IMR-90 (cell line): ENCODE measurements at regions not wholly inside any gene's neighbourhood (a gene's known extent, or its start where the extent isn't known, plus 50 kb on each side); places are given as distances from the start of the nearest gene placed in this dataset.

Experiments
- ATAC-seq: fragments of 200-7000 bp; cut with Tn5 transposase; 2 replicates; pipeline ENCODE4 v1.9.1; 2020; ENCODE audit warnings: low read depth, mild to moderate bottlenecking, moderate library complexity
- BruUV-seq: library from RNA; stranded (reverse); fragments of 400-500 nt; replicated peaks from 2 replicates; lab custom pipeline; 2021; lab: Mats Ljungman, UMichigan
- CTCF ChIA-PET: fragments of 300-600 bp; formaldehyde crosslinking; extraction: SDS; loops from one replicate; lab custom pipeline; 2021; ENCODE audit warnings: antibody characterized with exemption; lab: Yijun Ruan, JAX
- POLR2A ChIA-PET: fragments of 300-600 bp; sonication (Branson Sonifier 250); formaldehyde crosslinking; loops from one replicate; lab custom pipeline; 2022; ENCODE audit warnings: antibody characterized with exemption; ENCODE audit not compliant: unreplicated experiment; lab: Charles Lee
- DNase-seq: peaks from one replicate; pipeline ENCODE4 v3.0.0; 2013
- H2AFZ ChIP-seq: replicated peaks from 2 replicates; pipeline ENCODE3; 2013; ENCODE audit warnings: low read length, mild to moderate bottlenecking; ENCODE audit not compliant: poor library complexity
- H2AK5ac ChIP-seq: 2 replicates; pipeline ENCODE4 v1.6.1; 2013; ENCODE audit warnings: low read depth, low read length, inconsistent platforms
- H2AK9ac ChIP-seq: replicated peaks from 2 replicates; pipeline ENCODE3; 2013; ENCODE audit warnings: mild to moderate bottlenecking, low read depth, low read length, moderate library complexity; ENCODE audit not compliant: poor library complexity
- H2BK120ac ChIP-seq: 2 replicates; pipeline ENCODE4 v1.6.1; 2013; ENCODE audit warnings: low read depth, low read length, inconsistent platforms
- H2BK15ac ChIP-seq: 3 replicates; pipeline ENCODE4 v1.6.1; 2013; ENCODE audit warnings: low read depth, low read length, inconsistent platforms
- H2BK20ac ChIP-seq: 2 replicates; pipeline ENCODE4 v1.6.1; 2013; ENCODE audit warnings: low read depth, mild to moderate bottlenecking, inconsistent platforms, low read length, moderate library complexity
- H2BK5ac ChIP-seq: 2 replicates; pipeline ENCODE4 v1.6.1; 2013; ENCODE audit warnings: mild to moderate bottlenecking, low read depth, low read length, inconsistent platforms; ENCODE audit not compliant: poor library complexity, severe bottlenecking
- H3K14ac ChIP-seq: replicated peaks from 2 replicates; pipeline ENCODE4 v1.6.1; 2013; ENCODE audit warnings: low read depth, low read length, inconsistent platforms
- H3K18ac ChIP-seq: 2 replicates; pipeline ENCODE4 v1.6.1; 2013; ENCODE audit warnings: low read depth, low read length, control low read depth
- H3K23ac ChIP-seq: 2 replicates; pipeline ENCODE4 v1.6.1; 2013; ENCODE audit warnings: low read depth, low read length, inconsistent platforms
- H3K27ac ChIP-seq: 2 replicates; pipeline ENCODE4 v1.5.1; 2013; ENCODE audit warnings: mild to moderate bottlenecking, control low read depth, low read length; ENCODE audit not compliant: insufficient read depth
- H3K27me3 ChIP-seq: 2 replicates; pipeline ENCODE4 v1.6.1; 2013; ENCODE audit warnings: low read length; ENCODE audit not compliant: control insufficient read depth, insufficient read depth
- H3K36me3 ChIP-seq: 2 replicates; pipeline ENCODE4 v1.6.1; 2013; ENCODE audit warnings: low read length, mixed read lengths; ENCODE audit not compliant: control insufficient read depth, insufficient read depth
- H3K4ac ChIP-seq: 2 replicates; pipeline ENCODE4 v1.6.1; 2013; ENCODE audit warnings: low read depth, low read length, inconsistent platforms
- H3K4me1 ChIP-seq: 2 replicates; pipeline ENCODE4 v1.6.1; 2013; ENCODE audit warnings: low read length, mixed read lengths; ENCODE audit not compliant: control insufficient read depth, insufficient read depth
- H3K4me2 ChIP-seq: 2 replicates; pipeline ENCODE4 v1.6.1; 2013; ENCODE audit warnings: low read depth, mild to moderate bottlenecking, control low read depth, low read length, moderate library complexity
- H3K4me3 ChIP-seq: 2 replicates; pipeline ENCODE4 v1.5.1; 2013; ENCODE audit warnings: low read depth, mild to moderate bottlenecking, control low read depth, low read length, moderate library complexity; ENCODE audit not compliant: insufficient read depth
- H3K56ac ChIP-seq: 2 replicates; pipeline ENCODE4 v1.6.1; 2013; ENCODE audit warnings: low read length, inconsistent platforms; ENCODE audit not compliant: insufficient read depth; ENCODE audit errors: extremely low read depth
- H3K79me1 ChIP-seq, 2 experiments: 2 replicates each; pipeline ENCODE4 v1.6.1; 2013; ENCODE audit warnings: low read length in 2 of 2, inconsistent platforms in 1 of 2, low read depth in 1 of 2
- H3K9ac ChIP-seq: 2 replicates; pipeline ENCODE4 v1.6.1; 2013; ENCODE audit warnings: low read depth, low read length, control low read depth
- H3K9me1 ChIP-seq: 2 replicates; pipeline ENCODE4 v1.6.1; 2013; ENCODE audit warnings: low read length, inconsistent platforms; ENCODE audit not compliant: insufficient read depth
- H3K9me3 ChIP-seq: 2 replicates; pipeline ENCODE4 v1.6.1; 2013; ENCODE audit warnings: low read length; ENCODE audit not compliant: control insufficient read depth, insufficient read depth
- H4K20me1 ChIP-seq: 2 replicates; pipeline ENCODE4 v1.6.1; 2013; ENCODE audit warnings: low read length, inconsistent platforms; ENCODE audit not compliant: insufficient read depth
- H4K5ac ChIP-seq: 2 replicates; pipeline ENCODE4 v1.6.1; 2013; ENCODE audit warnings: mild to moderate bottlenecking, low read depth, low read length, control low read depth
- H4K8ac ChIP-seq, 2 experiments: 2 replicates each; pipeline ENCODE4 v1.6.1; 2013; ENCODE audit warnings: low read depth in 2 of 2, low read length in 2 of 2, control low read depth in 1 of 2, inconsistent platforms in 1 of 2
- H4K91ac ChIP-seq: 2 replicates; pipeline ENCODE4 v1.6.1; 2013; ENCODE audit warnings: low read depth, low read length, inconsistent platforms; ENCODE audit not compliant: insufficient read depth
- BHLHE40 ChIP-seq: fragments of 150-350 bp; IDR thresholded peaks from 2 replicates; pipeline ENCODE4 v1.6.1; 2016; ENCODE audit warnings: mild to moderate bottlenecking, low read depth, low read length
- CEBPB ChIP-seq: IDR thresholded peaks from 2 replicates; pipeline ENCODE4 v1.6.1; 2012; ENCODE audit warnings: low read depth, low read length, improper control_type of control experiment
- CTCF ChIP-seq: conservative IDR thresholded peaks from 2 replicates; pipeline ENCODE4 v1.5.1; 2012; ENCODE audit warnings: mild to moderate bottlenecking, low read depth, low read length, improper control_type of control experiment
- ELK1 ChIP-seq: fragments of 150-350 bp; IDR thresholded peaks from 2 replicates; pipeline ENCODE4 v1.6.1; 2016; ENCODE audit warnings: low read depth, mild to moderate bottlenecking, low read length, moderate library complexity, borderline replicate concordance
- MAZ ChIP-seq: IDR thresholded peaks from 2 replicates; pipeline ENCODE4 v1.6.1; 2012; ENCODE audit warnings: low read depth, mild to moderate bottlenecking, low read length, improper control_type of control experiment, moderate library complexity, borderline replicate concordance
- POLR2A ChIP-seq: IDR thresholded peaks from 2 replicates; pipeline ENCODE4 v1.6.1; 2012; ENCODE audit warnings: mild to moderate bottlenecking, low read depth, low read length
- RAD21 ChIP-seq: IDR thresholded peaks from 2 replicates; pipeline ENCODE4 v1.6.1; 2012; ENCODE audit warnings: low read length, improper control_type of control experiment
- SMC3 ChIP-seq: fragments of 150-350 bp; IDR thresholded peaks from 2 replicates; pipeline ENCODE4 v1.6.1; 2016; ENCODE audit warnings: low read depth, mild to moderate bottlenecking, antibody characterized with exemption, low read length, moderate library complexity
- WGBS, 2 experiments: methylation state at CpG; one replicate each; pipeline versions ENCODE4 v1.1.5 to v1.1.7; 2013; ENCODE audit warnings: missing lambda C conversion rate in 2 of 2; ENCODE audit not compliant: insufficient read length in 1 of 2; ENCODE audit errors: extremely low coverage in 2 of 2; 5-methylcytosine and 5-hydroxymethylcytosine counted together
- dilution Hi-C: fragments of 300-500 bp; cut with HindIII; formaldehyde crosslinking; loops from one replicate; pipeline ENCODE4 v1.14.3; 2018; ENCODE audit warnings: low sequenced_read_pairs; ENCODE audit not compliant: unreplicated experiment
- in situ Hi-C: fragments of 300-500 bp; cut with MboI; formaldehyde crosslinking; loops from 3 replicates; pipeline ENCODE4 v1.14.3; 2019; ENCODE audit warnings: low sequenced_read_pairs, inconsistent platforms, mixed read lengths
- intact Hi-C: fragments of 100-400 bp; cut with micrococcal nuclease; formaldehyde crosslinking; loops from 2 replicates; pipeline ENCODE4 v1.10.0; 2022

GRCh38 chr9:115524453-115525059 lies 406.6 kb upstream of the TNC start:
- peak overlapping the region; percentile 56 for H2BK5ac ChIP-seq
- peak overlapping the region; percentile 66 for H2AFZ ChIP-seq
- H2BK20ac ChIP-seq: peak overlapping the region; percentile 96
- peak overlapping the region in 1 of 2 experiments; percentile 81; a peak in 2 of 4 replicates for H4K8ac ChIP-seq
- TF ChIP-seq BHLHE40: no peak
- TF ChIP-seq CTCF: peak; percentile 89
- TF ChIP-seq MAZ: no peak
- no peak for TF ChIP-seq ELK1
- peak; percentile 95 for TF ChIP-seq SMC3
- no peak for TF ChIP-seq CEBPB
- peak; percentile 93 for TF ChIP-seq RAD21
- TF ChIP-seq POLR2A: no peak
- H3K9ac ChIP-seq: no peak overlapping the region
- peak overlapping the region; percentile 77 for H3K4ac ChIP-seq
- peak overlapping the region; percentile 83; the same call in 1 of the 2 replicates for H4K91ac ChIP-seq
- H3K56ac ChIP-seq: no peak overlapping the region
- H3K36me3 ChIP-seq: no peaks in the 10 kb centered on the region
- H3K27ac ChIP-seq: no peak overlapping the region
- POLR2A ChIA-PET: no interaction called here
- H3K18ac ChIP-seq: peak overlapping the region; percentile 89
- H3K9me1 ChIP-seq: peaks cover 3% of the 10 kb centered on the region; the same call in 1 of the 2 replicates
- H3K27me3 ChIP-seq: no peaks in the 10 kb centered on the region
- peaks cover 2% of the 10 kb centered on the region for H3K4me1 ChIP-seq
- H2BK15ac ChIP-seq: peak overlapping the region; percentile 75; the same call in 2 of the 3 replicates
- peak; percentile 77 for DNase-seq
- intact Hi-C loops (loop anchor here (1.0 to 5.0 kb wide), 10 partner anchors 152 to 862 kb away; partner anchors contain the start of genes TEX48 and TNC), in situ Hi-C loops (loop anchor here (10.0 to 25.0 kb wide), 4 partner anchors 410 to 1087 kb away; partner anchors contain the start of gene TNC), dilution Hi-C loops (no loop called here)
- peak overlapping the region; percentile 96 for H2BK120ac ChIP-seq
- H2AK9ac ChIP-seq: no peak overlapping the region
- no TSS peak for BruUV-seq
- no peak overlapping the region for H3K4me3 ChIP-seq
- no CpG with 5 or more reads among the region's 3 CpGs for WGBS, 2 experiments
- H3K9me3 ChIP-seq: no peaks in the 10 kb centered on the region
- 0 out of 2 replicates have a peak overlapping the region, but pooled peaks have one; percentile 73 for H3K14ac ChIP-seq
- no peak overlapping the region for H3K4me2 ChIP-seq
- H4K20me1 ChIP-seq: no peaks in the 10 kb centered on the region
- H3K23ac ChIP-seq: peak overlapping the region; percentile 76; the same call in 1 of the 2 replicates
- CTCF ChIA-PET: interaction anchor here (0.5 to 1.1 kb wide), 7 partner anchors 13 to 618 kb away, joined by 3 to 4 read pairs (median 3); no protein-coding TSS in a partner anchor
- peak overlapping the region; percentile 80 for H2AK5ac ChIP-seq
- H3K79me1 ChIP-seq: no peaks in the 10 kb centered on the region
- ATAC-seq: peak; percentile 95
- peak overlapping the region; percentile 89 for H4K5ac ChIP-seq
